Renal cortical epithelial cell (primary cell): ENCODE measurements at regions not wholly inside any gene's neighbourhood (a gene's known extent, or its start where the extent isn't known, plus 50 kb on each side); places are given as distances from the start of the nearest gene placed in this dataset.
"Not testable (repeated sequence)": the region's sequence is repeated elsewhere in the genome, so short reads cannot be mapped to it uniquely, and the experiment has no call there.

Experiments
- DNase-seq: peaks from one replicate; pipeline ENCODE4 v3.0.0-alpha.2; 2011; ENCODE audit warnings: low read depth

- not testable (repeated sequence) for DNase-seq
Measured at GRCh38 chr5:159502116-159502515, 171.8 kb upstream of the IL12B start.

- DNase-seq: no peak
Measured at GRCh38 chr5:159503236-159503635, 172.9 kb upstream of the IL12B start.

GRCh38 chr5:159504106-159504856, 174.0 kb upstream of the IL12B start:
- DNase-seq: peak; percentile 44

- DNase-seq: peak; percentile 71
Measured at GRCh38 chr5:159504857-159505304, 174.6 kb upstream of the IL12B start.

- DNase-seq: no peak
Measured at GRCh38 chr5:159507055-159507454, 176.8 kb upstream of the IL12B start.

GRCh38 chr5:159507661-159508060, 177.4 kb upstream of the IL12B start:
- no peak for DNase-seq

- no peak for DNase-seq
Measured at GRCh38 chr5:159508344-159508743, 178.1 kb upstream of the IL12B start.

- DNase-seq: no peak
Measured at GRCh38 chr5:159509002-159509660, 178.8 kb upstream of the IL12B start.

- no peak for DNase-seq
Measured at GRCh38 chr5:159510282-159510681, 180.0 kb upstream of the IL12B start.

GRCh38 chr5:159511570-159511969, 181.3 kb upstream of the IL12B start:
- DNase-seq: no peak

- no peak for DNase-seq
Measured at GRCh38 chr5:159512064-159512463, 181.8 kb upstream of the IL12B start.

GRCh38 chr5:159514229-159514810, 184.0 kb upstream of the IL12B start:
- no peak for DNase-seq

- DNase-seq: no peak
Measured at GRCh38 chr5:159515197-159515596, 184.9 kb upstream of the IL12B start.

GRCh38 chr5:159515909-159516415, 185.7 kb upstream of the IL12B start:
- peak; percentile 65 for DNase-seq

- peak; percentile 93 for DNase-seq
Measured at GRCh38 chr5:159518371-159518770, 188.1 kb upstream of the IL12B start.

GRCh38 chr5:159519365-159519764, 189.1 kb upstream of the IL12B start:
- DNase-seq: no peak

GRCh38 chr5:159522841-159523240, 192.6 kb upstream of the IL12B start:
- no peak for DNase-seq

- DNase-seq: not testable (repeated sequence)
Measured at GRCh38 chr5:159524279-159524678, 194.0 kb upstream of the IL12B start.

- DNase-seq: no peak
Measured at GRCh38 chr5:159525117-159525516, 194.8 kb upstream of the IL12B start.

GRCh38 chr5:159527546-159528254, 197.4 kb upstream of the IL12B start:
- no peak for DNase-seq

GRCh38 chr5:159531554-159532105, 201.3 kb upstream of the IL12B start:
- no peak for DNase-seq

- DNase-seq: peak; percentile 33
Measured at GRCh38 chr5:159533197-159533596, 202.9 kb upstream of the IL12B start.
